Retinal pigment epithelial cell (primary cell): ENCODE measurements at regions not wholly inside any gene's neighbourhood (a gene's known extent, or its start where the extent isn't known, plus 50 kb on each side); places are given as distances from the start of the nearest gene placed in this dataset.

Source experiments
- DNase-seq: peaks from one replicate; pipeline ENCODE4 v3.0.0-alpha.2; 2010; ENCODE audit warnings: low read depth
- H3K4me3 ChIP-seq: 2 replicates; pipeline ENCODE4 v1.5.1; 2011; ENCODE audit warnings: mild to moderate bottlenecking, low read length, control low read depth, moderate library complexity
- TF ChIP-seq, protein P1 (sequence below): conservative IDR thresholded peaks from 2 replicates; pipeline ENCODE4 v1.5.1; 2011; ENCODE audit warnings: low read depth, low read length, control low read depth, inconsistent platforms

GRCh38 chr5:34545626-34546025, 110.5 kb upstream of the RAI14 start:
- TF ChIP-seq, protein P1, sequence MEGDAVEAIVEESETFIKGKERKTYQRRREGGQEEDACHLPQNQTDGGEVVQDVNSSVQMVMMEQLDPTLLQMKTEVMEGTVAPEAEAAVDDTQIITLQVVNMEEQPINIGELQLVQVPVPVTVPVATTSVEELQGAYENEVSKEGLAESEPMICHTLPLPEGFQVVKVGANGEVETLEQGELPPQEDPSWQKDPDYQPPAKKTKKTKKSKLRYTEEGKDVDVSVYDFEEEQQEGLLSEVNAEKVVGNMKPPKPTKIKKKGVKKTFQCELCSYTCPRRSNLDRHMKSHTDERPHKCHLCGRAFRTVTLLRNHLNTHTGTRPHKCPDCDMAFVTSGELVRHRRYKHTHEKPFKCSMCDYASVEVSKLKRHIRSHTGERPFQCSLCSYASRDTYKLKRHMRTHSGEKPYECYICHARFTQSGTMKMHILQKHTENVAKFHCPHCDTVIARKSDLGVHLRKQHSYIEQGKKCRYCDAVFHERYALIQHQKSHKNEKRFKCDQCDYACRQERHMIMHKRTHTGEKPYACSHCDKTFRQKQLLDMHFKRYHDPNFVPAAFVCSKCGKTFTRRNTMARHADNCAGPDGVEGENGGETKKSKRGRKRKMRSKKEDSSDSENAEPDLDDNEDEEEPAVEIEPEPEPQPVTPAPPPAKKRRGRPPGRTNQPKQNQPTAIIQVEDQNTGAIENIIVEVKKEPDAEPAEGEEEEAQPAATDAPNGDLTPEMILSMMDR, result no peak
- no peak overlapping the region for H3K4me3 ChIP-seq
- DNase-seq, result no peak

- DNase-seq, result no peak
- TF ChIP-seq, protein P1, result no peak
Measured at GRCh38 chr5:34547300-34548085, 108.6 kb upstream of the RAI14 start.

GRCh38 chr5:34548086-34548403, 108.1 kb upstream of the RAI14 start:
- no peak overlapping the region for H3K4me3 ChIP-seq
- no peak for DNase-seq
- TF ChIP-seq, protein P1, result no peak

More at GRCh38 chr5:34547300-34548085, 108.6 kb upstream of the RAI14 start:
- H3K4me3 ChIP-seq, result no peak overlapping the region

- no peak overlapping the region for H3K4me3 ChIP-seq
- no peak for DNase-seq
- TF ChIP-seq, protein P1, result no peak
Measured at GRCh38 chr5:34550247-34550646, 105.9 kb upstream of the RAI14 start.

GRCh38 chr5:34550964-34551363, 105.2 kb upstream of the RAI14 start:
- DNase-seq, result no peak
- H3K4me3 ChIP-seq, result no peak overlapping the region
- TF ChIP-seq, protein P1, result no peak

DNA sequence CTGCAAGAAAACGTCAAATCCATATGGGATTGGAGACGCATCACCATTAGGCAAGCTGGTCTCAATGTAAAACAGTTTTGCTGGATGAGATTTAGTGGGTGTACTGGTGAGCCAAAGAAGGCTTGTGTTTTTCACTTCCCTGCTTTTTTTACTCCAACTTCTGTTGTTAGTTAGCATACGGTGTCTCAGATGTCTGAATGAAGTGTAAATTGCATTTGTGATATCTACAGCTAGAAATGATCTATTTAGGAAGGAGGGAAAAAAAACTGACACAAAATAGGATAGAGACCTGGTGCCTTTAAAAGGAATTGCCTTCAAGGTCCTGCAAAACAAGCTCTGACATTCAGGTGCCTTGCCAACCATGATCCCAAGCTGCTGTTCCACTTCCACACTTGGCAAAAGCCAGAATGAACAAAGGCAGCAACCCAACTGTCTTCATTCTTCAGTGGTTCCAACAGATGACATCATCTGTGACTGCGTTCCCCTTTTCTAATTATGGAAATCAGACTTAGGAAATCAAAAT, 104.2 kb upstream of the RAI14 start:
- TF ChIP-seq, protein P1, result no peak
- DNase-seq, result no peak

GRCh38 chr5:34552686-34553085, 103.4 kb upstream of the RAI14 start:
- DNase-seq, result no peak
- TF ChIP-seq, protein P1, result no peak
- no peak overlapping the region for H3K4me3 ChIP-seq

More for the DNA sequence above, 104.2 kb upstream of the RAI14 start:
- H3K4me3 ChIP-seq, result no peak overlapping the region
